ENCODE measurements at regions not wholly inside any gene's neighbourhood (a gene's known extent, or its start where the extent isn't known, plus 50 kb on each side); places are given as distances from the start of the nearest gene placed in this dataset.

- TF ChIP-seq CTCF (IDR thresholded peaks at IDR 0.05; ENCODE audit: low read depth, low read length): no peak
- DNase-seq (ENCODE audit: low read depth in 2 of 2): no peak
- H3K4me3 ChIP-seq (replicated peaks in 1 of 2; ENCODE audit: low read depth in 2 of 2, low read length in 2 of 2): no peak overlapping the region
These were observed 359.5 kb downstream of the ZNF521 start for GRCh38 chr18:24992491-24992890.

- no peak for DNase-seq (ENCODE audit: low read depth in 2 of 2)
- no peak overlapping the region for H3K4me3 ChIP-seq (replicated peaks in 1 of 2; ENCODE audit: low read depth in 2 of 2, low read length in 2 of 2)
- TF ChIP-seq CTCF (IDR thresholded peaks at IDR 0.05; ENCODE audit: low read depth, low read length): no peak
These were observed 358.3 kb downstream of the ZNF521 start for GRCh38 chr18:24993628-24994027.

GRCh38 chr18:24995056-24995455 is 356.9 kb downstream of the ZNF521 start:
- no peak for DNase-seq (ENCODE audit: low read depth in 2 of 2)
- H3K4me3 ChIP-seq (replicated peaks in 1 of 2; ENCODE audit: low read depth in 2 of 2, low read length in 2 of 2): no peak overlapping the region
- TF ChIP-seq CTCF (IDR thresholded peaks at IDR 0.05; ENCODE audit: low read depth, low read length): no peak

- DNase-seq (ENCODE audit: low read depth in 2 of 2): no peak
- H3K4me3 ChIP-seq (replicated peaks in 1 of 2; ENCODE audit: low read depth in 2 of 2, low read length in 2 of 2): no peak overlapping the region
These were observed 356.2 kb downstream of the ZNF521 start for GRCh38 chr18:24995755-24996154.

GRCh38 chr18:24999650-25000267 is 352.2 kb downstream of the ZNF521 start:
- no peak for DNase-seq (ENCODE audit: low read depth in 2 of 2)
- no peak overlapping the region for H3K4me3 ChIP-seq (replicated peaks in 1 of 2; ENCODE audit: low read depth in 2 of 2, low read length in 2 of 2)
- TF ChIP-seq CTCF (IDR thresholded peaks at IDR 0.05; ENCODE audit: low read depth, low read length): no peak

More at GRCh38 chr18:24995755-24996154, 356.2 kb downstream of the ZNF521 start:
- TF ChIP-seq CTCF (IDR thresholded peaks at IDR 0.05; ENCODE audit: low read depth, low read length): no peak

- no peak overlapping the region for H3K4me3 ChIP-seq (replicated peaks in 1 of 2; ENCODE audit: low read depth in 2 of 2, low read length in 2 of 2)
- no peak for TF ChIP-seq CTCF (IDR thresholded peaks at IDR 0.05; ENCODE audit: low read depth, low read length)
- no peak for DNase-seq (ENCODE audit: low read depth in 2 of 2)
These were observed 350.2 kb downstream of the ZNF521 start for GRCh38 chr18:25001803-25002202.

All from cardiac fibroblast (primary cell).